Common myeloid progenitor, CD34-positive (primary cell): ENCODE measurements at regions not wholly inside any gene's neighbourhood (a gene's known extent, or its start where the extent isn't known, plus 50 kb on each side); places are given as distances from the start of the nearest gene placed in this dataset.

Experiments
- CTCF ChIA-PET: fragments of 350-600 bp; sonication (Branson Sonifier 250); formaldehyde crosslinking; loops from one replicate; lab custom pipeline; 2021; ENCODE audit warnings: antibody characterized with exemption; lab: Charles Lee
- POLR2A ChIA-PET: fragments of 350-600 bp; sonication (Branson Sonifier 250); formaldehyde crosslinking; loops from one replicate; lab custom pipeline; 2021; ENCODE audit warnings: antibody characterized with exemption; lab: Charles Lee
- DNase-seq, 3 donors: peaks; one replicate each; pipeline versions ENCODE4 v3.0.0 to v3.0.0-alpha.2; 2013
- H3K27ac ChIP-seq, 2 experiments: 1 replicate in 1 of 2; 2 replicates in 1 of 2; pipeline ENCODE4 v1.7.0; 2013; ENCODE audit warnings: inconsistent platforms in 2 of 2, low read length in 2 of 2, mild to moderate bottlenecking in 2 of 2, low read depth in 1 of 2, moderate library complexity in 1 of 2; ENCODE audit not compliant: severe bottlenecking in 2 of 2, insufficient read depth in 1 of 2, poor library complexity in 1 of 2
- H3K27me3 ChIP-seq, 5 experiments: replicated peaks in 2 of 5; 1 replicate in 3 of 5; 2 replicates in 2 of 5; pipeline versions ENCODE4 v1.6.1 to v1.7.0; 2013; ENCODE audit warnings: low read length in 4 of 5, mild to moderate bottlenecking in 2 of 5, moderate library complexity in 2 of 5, inconsistent platforms in 1 of 5; ENCODE audit not compliant: insufficient read depth in 5 of 5, control insufficient read depth in 4 of 5
- H3K36me3 ChIP-seq, 4 experiments: 1 replicate in 2 of 4; 2 replicates in 2 of 4; pipeline versions ENCODE4 v1.6.1 to v1.7.0; 2013; ENCODE audit warnings: low read length in 3 of 4, control low read depth in 1 of 4, mild to moderate bottlenecking in 1 of 4; ENCODE audit not compliant: control insufficient read depth in 4 of 4, insufficient read depth in 4 of 4
- H3K4me1 ChIP-seq, 4 experiments: 1 replicate in 3 of 4; 2 replicates in 1 of 4; pipeline versions ENCODE4 v1.6.1 to v1.7.1; 2013; ENCODE audit warnings: low read length in 3 of 4, mild to moderate bottlenecking in 3 of 4, control low read depth in 1 of 4, inconsistent platforms in 1 of 4, moderate library complexity in 1 of 4; ENCODE audit not compliant: control insufficient read depth in 4 of 4, insufficient read depth in 4 of 4; ENCODE audit errors: control extremely low read depth in 1 of 4
- H3K4me3 ChIP-seq, 7 experiments: 1 replicate in 4 of 7; 2 replicates in 3 of 7; pipeline versions ENCODE4 v1.5.1 to v1.7.0; 2013; ENCODE audit warnings: mild to moderate bottlenecking in 7 of 7, low read length in 6 of 7, moderate library complexity in 6 of 7, inconsistent platforms in 2 of 7, low read depth in 2 of 7, control low read depth in 1 of 7; ENCODE audit not compliant: insufficient read depth in 4 of 7, control insufficient read depth in 1 of 7; ENCODE audit errors: extremely low read depth in 1 of 7
- H3K9me3 ChIP-seq, 5 experiments: 1 replicate in 4 of 5; 2 replicates in 1 of 5; pipeline versions ENCODE4 v1.6.1 to v1.7.1; 2013; ENCODE audit warnings: low read length in 4 of 5, mild to moderate bottlenecking in 2 of 5, inconsistent platforms in 1 of 5, low read depth in 1 of 5, moderate library complexity in 1 of 5; ENCODE audit not compliant: control insufficient read depth in 4 of 5, insufficient read depth in 2 of 5; ENCODE audit errors: control extremely low read depth in 1 of 5
- WGBS: methylation state at CpG from one replicate; pipeline ENCODE4 v1.1.5; 2013; ENCODE audit not compliant: insufficient coverage; 5-methylcytosine and 5-hydroxymethylcytosine counted together

GRCh38 chr4:41839916-41840854, 91.7 kb upstream of the PHOX2B start:
- no peak overlapping the region for H3K4me3 ChIP-seq
- no peaks in the 10 kb centered on the region for H3K9me3 ChIP-seq
- ChIA-PET CTCF (no interaction called here), POLR2A (no interaction called here)
- DNase-seq, result no peak
- 70% methylated on average over 7 of the region's 8 CpGs for WGBS
- H3K27ac ChIP-seq, result no peak overlapping the region
- peaks cover 0 to 17% (median 2%) of the 10 kb centered on the region in 5 experiments for H3K27me3 ChIP-seq
- no peaks in the 10 kb centered on the region for H3K36me3 ChIP-seq
- no peaks in the 10 kb centered on the region for H3K4me1 ChIP-seq

- no peak overlapping the region for H3K4me3 ChIP-seq
- no peaks in the 10 kb centered on the region for H3K9me3 ChIP-seq
- POLR2A ChIA-PET, result no interaction called here
- H3K27me3 ChIP-seq, result peaks cover 0 to 17% (median 2%) of the 10 kb centered on the region in 5 experiments
- no peaks in the 10 kb centered on the region for H3K4me1 ChIP-seq
- DNase-seq, result no peak
- CTCF ChIA-PET, result no interaction called here
- no peaks in the 10 kb centered on the region for H3K36me3 ChIP-seq
- no peak overlapping the region for H3K27ac ChIP-seq
Observed at GRCh38 chr4:41838590-41838989, 90.1 kb upstream of the PHOX2B start.

GRCh38 chr4:41835321-41835995, 86.9 kb upstream of the PHOX2B start:
- Histone ChIP-seq H3K27ac (no peak overlapping the region), H3K4me1 (no peaks in the 10 kb centered on the region), H3K27me3 (peaks cover 0 to 22% (median 4%) of the 10 kb centered on the region in 5 experiments), H3K4me3 (no peak overlapping the region), H3K36me3 (no peaks in the 10 kb centered on the region), H3K9me3 (no peaks in the 10 kb centered on the region)
- POLR2A ChIA-PET, result interaction anchor here (0.5 kb wide), 1 partner anchor 881 kb away, joined by 4 read pairs; no protein-coding TSS in a partner anchor
- CTCF ChIA-PET, result no interaction called here
- WGBS, result 100% methylated on average over 1 of the region's 3 CpGs
- DNase-seq, result no peak

GRCh38 chr4:41832961-41833360, 84.4 kb upstream of the PHOX2B start:
- DNase-seq, result peak in 2 of 3 donors; percentile 4 to 5
- no peaks in the 10 kb centered on the region for H3K9me3 ChIP-seq
- no peak overlapping the region for H3K4me3 ChIP-seq
- 0% methylated on average over 1 of the region's 1 CpG for WGBS
- H3K27me3 ChIP-seq, result peaks cover 0 to 14% (median 2%) of the 10 kb centered on the region in 5 experiments
- POLR2A ChIA-PET, result no interaction called here
- no peaks in the 10 kb centered on the region for H3K36me3 ChIP-seq
- H3K27ac ChIP-seq, result no peak overlapping the region
- no peaks in the 10 kb centered on the region for H3K4me1 ChIP-seq
- CTCF ChIA-PET, result no interaction called here

GRCh38 chr4:41822325-41822724, 73.8 kb upstream of the PHOX2B start:
- peaks cover 0 to 51% (median 20%) of the 10 kb centered on the region in 5 experiments for H3K27me3 ChIP-seq
- no peaks in the 10 kb centered on the region for H3K4me1 ChIP-seq
- WGBS, result 89% methylated on average over 1 of the region's 4 CpGs
- no peak overlapping the region for H3K27ac ChIP-seq
- H3K36me3 ChIP-seq, result no peaks in the 10 kb centered on the region
- no peak overlapping the region for H3K4me3 ChIP-seq
- ChIA-PET CTCF (no interaction called here), POLR2A (no interaction called here)
- H3K9me3 ChIP-seq, result no peaks in the 10 kb centered on the region
- no peak for DNase-seq

GRCh38 chr4:41820473-41820872, 71.9 kb upstream of the PHOX2B start:
- H3K36me3 ChIP-seq, result no peaks in the 10 kb centered on the region
- peaks cover 0 to 49% (median 20%) of the 10 kb centered on the region in 5 experiments for H3K27me3 ChIP-seq
- ChIA-PET POLR2A (no interaction called here), CTCF (no interaction called here)
- H3K9me3 ChIP-seq, result no peaks in the 10 kb centered on the region
- no peak overlapping the region for H3K4me3 ChIP-seq
- 92% methylated on average over 2 of the region's 2 CpGs for WGBS
- no peak overlapping the region for H3K27ac ChIP-seq
- DNase-seq, result no peak
- no peaks in the 10 kb centered on the region for H3K4me1 ChIP-seq

- DNase-seq, result no peak
- peaks cover 0 to 53% (median 17%) of the 10 kb centered on the region in 5 experiments for H3K27me3 ChIP-seq
- no peak overlapping the region for H3K27ac ChIP-seq
- H3K4me3 ChIP-seq, result no peak overlapping the region
- WGBS, result 93% methylated on average over 3 of the region's 3 CpGs
- no peaks in the 10 kb centered on the region for H3K9me3 ChIP-seq
- H3K4me1 ChIP-seq, result no peaks in the 10 kb centered on the region
- ChIA-PET POLR2A (no interaction called here), CTCF (no interaction called here)
- no peaks in the 10 kb centered on the region for H3K36me3 ChIP-seq
Observed at GRCh38 chr4:41819621-41820020, 71.1 kb upstream of the PHOX2B start.
